GM19463 (cell line): ENCODE measurements at regions not wholly inside any gene's neighbourhood (a gene's known extent, or its start where the extent isn't known, plus 50 kb on each side); places are given as distances from the start of the nearest gene placed in this dataset.
"Not testable (repeated sequence)": the region's sequence is repeated elsewhere in the genome, so short reads cannot be mapped to it uniquely, and the experiment has no call there.

Experiments
- ATAC-seq: cut with Tn5 transposase; IDR thresholded peaks from one replicate; pipeline ENCODE4 v1.9.1; 2021; ENCODE audit warnings: mild to moderate bottlenecking, moderate library complexity; ENCODE audit not compliant: unreplicated experiment

DNA sequence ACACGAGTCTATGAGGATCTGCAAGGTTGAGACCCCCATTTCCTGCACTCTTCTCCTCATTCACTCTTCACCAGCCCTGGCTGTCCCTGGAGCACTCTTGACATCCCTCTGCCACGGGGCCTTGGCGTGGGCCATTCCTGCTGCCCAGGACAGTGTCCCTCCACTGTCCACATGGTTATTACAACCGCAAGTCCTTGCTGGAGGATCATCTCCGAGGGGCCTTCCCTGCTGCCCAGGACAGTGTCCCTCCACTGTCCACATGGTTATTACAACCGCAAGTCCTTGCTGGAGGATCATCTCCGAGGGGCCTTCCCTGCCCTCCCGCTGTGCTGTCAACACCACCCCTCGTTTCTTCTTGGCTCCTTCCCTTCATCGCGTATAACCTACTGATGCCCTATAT is 850.7 kb downstream of the TBC1D22A start:
- not testable (repeated sequence) for ATAC-seq

DNA sequence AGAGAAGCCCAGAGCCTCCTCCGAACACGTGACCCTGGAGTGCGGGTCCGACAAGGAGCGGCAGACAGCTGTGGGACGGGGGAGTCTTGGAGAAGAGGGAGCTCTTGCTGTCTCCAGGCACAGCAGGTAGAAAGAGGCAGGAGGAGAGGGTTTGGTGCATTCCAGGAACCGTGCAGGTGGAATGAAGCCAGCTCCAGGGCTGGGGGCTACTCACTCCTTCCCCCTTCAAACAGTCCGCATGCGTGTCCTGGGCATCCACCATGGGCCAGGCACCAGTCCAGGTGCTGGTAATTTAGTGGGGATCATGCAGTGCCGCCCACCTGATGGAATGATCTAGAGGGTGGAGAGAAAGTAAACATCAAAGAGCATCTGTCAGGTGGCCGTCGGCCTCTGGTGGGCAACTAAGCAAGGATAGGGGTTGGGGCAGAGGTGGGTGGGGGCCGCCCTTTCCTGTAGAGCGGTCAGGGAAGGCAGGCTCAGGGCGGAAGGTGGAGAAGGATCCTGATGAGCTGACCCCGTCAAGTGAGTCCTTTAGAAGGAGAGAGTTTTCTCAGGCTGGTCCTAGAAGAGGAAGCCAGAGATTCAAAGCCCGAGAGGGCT is 850.0 kb downstream of the TBC1D22A start:
- no peak for ATAC-seq

DNA sequence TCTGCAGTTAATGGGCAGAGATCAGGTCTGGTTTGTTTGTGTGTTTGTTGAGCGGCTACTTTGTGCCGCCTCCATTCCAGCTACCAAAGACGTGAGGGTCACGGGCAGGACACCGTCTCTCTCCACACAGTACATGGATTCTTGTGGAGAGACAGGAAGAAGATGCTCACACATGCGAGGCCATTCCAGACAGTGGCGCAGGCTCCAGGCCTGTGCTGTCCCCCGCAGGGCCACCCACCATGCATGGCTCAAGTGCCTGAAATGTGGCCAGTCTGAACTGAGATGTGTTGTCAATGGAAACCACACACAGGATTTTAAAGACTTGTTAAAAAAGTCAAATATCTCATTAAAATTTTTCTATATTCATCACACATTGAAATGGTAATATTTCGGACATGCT is 848.3 kb downstream of the TBC1D22A start:
- no peak for ATAC-seq

DNA sequence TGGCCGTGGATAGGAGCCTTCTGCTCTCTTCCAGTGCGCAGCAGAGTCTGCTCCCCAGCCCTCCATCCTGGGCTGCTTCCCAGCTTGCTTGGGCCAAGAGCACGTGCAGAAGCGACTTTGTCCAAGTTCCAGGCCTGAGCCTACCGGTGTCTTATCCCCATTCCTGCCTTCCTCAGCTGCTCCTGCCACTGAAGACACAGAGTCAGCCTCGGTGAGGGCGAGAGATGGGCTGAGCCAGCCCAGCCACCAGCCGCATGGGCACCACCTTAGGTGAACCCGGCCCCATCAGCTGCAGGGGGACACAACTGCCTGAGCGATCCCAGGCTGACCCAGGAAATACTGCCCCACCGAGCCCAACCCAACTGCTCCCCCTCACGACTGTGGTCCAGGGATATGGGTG is 847.8 kb downstream of the TBC1D22A start:
- no peak for ATAC-seq

DNA sequence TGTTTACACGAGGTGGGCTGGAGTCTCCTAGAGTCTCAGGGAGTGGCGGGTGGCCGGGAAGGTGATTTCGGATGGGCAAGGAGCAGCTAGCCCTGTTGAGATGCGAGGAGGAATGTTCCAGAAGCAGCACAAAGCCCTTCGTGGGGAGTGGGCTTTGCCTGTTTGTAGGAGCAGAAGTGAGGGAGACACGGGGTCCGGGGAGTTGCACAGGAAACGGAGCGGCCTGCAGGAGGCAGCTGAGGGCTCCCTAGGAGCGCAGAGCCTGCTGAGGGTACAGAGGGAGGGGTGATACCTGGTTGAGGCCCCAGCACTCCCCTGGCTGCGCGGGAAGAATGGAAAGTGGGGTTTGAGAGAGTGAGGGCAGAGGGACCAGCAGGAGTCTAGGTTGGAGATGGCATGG is 847.2 kb downstream of the TBC1D22A start:
- no peak for ATAC-seq

DNA sequence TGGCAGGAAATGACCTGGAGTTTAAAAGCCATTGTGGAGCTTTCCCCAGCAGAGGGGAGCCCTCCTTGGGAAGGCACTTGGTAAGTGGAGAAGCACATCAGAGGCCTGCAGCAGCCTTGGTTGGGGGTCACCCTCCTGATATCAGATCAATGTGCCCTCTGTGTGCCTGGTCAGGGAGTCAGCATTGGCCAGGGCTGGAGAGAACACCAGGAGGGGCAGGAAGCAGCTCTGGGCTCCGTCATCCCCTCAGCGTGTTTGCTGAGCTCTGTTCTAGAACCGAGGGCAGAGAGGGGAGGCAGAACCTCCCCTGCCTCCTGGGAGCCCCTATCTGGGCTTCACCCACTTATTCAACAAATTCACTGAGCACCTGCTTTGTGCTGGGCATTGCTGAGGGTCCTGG is 846.0 kb downstream of the TBC1D22A start:
- ATAC-seq: no peak

DNA sequence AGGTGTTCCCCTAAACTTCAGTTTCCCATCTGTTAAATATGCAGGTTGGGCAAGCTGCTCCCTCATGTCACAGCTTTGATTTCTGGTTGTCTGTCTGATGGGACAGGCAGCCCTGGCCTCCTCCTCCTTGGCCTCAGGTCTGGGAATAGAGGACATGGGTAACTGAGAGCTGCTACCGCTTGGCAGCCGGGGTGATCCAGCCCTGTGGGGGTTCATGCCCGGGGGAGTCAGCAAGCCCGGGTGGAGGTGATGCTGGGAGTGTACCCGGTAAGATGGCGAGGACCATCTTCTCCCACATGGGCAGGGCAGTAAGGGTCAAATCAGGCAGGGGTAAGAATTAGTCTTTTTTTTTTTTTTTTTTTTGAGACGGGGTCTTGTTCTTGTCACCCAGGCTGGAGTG is 845.0 kb downstream of the TBC1D22A start:
- ATAC-seq: no peak

DNA sequence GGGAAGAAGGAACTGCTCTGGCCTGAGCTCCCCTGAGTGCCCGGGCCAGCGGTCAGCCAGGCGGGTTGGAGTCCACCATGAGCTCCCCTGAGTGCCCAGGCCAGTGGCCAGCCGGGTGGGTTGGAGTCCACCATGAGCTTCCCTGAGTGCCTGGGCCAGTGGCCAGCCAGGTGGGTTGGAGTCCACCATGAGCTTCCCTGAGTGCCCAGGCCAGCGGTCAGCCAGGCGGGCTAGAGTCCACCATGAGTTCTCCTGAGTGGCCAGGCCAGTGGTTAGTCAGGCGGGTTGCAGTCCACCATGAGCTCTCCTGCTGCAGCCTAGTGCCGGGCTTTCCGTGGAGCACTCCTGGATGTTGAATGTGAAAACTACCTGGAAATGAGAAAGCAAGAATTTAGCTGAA is 844.0 kb downstream of the TBC1D22A start:
- no peak for ATAC-seq

DNA sequence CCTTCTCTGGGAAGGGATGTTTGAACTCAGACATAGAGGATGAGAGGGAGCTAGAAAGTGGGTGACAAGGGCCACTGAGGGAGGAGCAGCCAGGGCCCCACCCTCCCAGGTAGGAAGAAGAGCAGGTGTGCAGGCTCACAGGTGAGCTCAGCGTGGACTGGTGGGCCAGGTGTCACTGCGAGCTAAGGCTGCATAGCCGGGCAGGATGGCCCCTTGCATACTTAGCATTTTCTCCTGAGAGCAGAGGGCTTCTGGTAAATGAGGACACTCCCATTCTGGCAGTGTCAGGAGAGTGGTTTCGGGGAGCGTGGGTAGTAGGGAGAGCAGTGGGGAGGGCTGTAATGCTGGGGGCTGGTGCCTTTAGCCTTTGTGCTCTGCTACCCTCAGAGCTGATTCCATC is 843.4 kb downstream of the TBC1D22A start:
- ATAC-seq: no peak

DNA sequence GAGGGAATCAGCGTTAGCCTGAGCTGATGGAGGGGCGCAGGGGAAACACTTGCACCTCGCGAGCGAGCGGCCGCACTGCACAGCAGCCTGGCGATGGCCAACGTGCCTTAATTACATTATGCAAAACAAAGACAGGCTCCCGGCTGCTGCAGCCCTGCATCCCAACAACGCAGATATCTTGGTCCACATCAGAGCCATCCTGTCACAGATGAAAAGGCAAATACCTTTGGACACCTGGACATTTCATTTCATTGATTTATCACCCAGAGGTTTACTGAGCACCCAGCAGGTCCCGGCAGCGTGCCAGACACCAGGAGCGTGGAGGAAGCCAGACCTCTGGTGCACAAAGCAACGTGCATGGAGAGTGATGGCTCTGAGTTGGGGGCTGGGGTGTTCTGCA is 843.0 kb downstream of the TBC1D22A start:
- no peak for ATAC-seq

DNA sequence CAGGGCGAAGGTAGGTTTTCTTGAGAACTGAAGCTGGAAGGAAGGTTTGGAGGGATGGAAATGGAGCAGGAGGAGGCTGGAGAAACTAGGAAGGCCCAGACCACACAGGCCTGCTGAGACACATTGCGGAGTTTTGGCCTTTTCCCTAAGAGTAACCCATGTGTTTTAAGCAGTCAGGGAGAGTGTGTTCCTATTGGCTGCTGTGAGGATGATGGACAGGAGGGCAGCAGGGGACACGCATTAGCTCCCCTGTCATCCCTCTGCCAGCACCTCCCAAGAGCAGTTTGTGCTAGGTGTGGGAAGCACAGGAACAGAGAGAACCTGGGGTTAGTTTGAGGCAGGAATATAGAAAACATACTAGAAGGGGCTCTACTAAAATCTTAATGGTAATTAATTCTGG is 842.1 kb downstream of the TBC1D22A start:
- no peak for ATAC-seq

DNA sequence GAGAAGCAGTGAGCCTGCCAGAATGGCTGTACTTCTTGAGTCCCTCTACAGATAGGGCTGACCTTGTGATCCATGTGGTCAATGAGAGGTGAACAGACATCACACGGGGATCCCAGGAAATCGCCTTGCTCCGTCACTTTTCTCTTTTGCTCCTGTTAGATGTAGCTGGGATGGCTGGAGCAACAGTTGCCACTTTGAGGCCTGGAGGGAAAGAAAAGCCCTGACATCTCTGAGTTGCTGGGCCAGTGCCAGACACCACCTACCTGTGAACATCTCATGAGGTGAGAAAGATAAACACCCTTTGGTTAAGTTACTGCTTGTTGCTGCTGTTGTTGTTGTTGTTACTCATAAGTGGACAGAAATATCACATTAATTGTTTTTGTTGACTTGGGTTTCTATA is 840.3 kb downstream of the TBC1D22A start:
- no peak for ATAC-seq

DNA sequence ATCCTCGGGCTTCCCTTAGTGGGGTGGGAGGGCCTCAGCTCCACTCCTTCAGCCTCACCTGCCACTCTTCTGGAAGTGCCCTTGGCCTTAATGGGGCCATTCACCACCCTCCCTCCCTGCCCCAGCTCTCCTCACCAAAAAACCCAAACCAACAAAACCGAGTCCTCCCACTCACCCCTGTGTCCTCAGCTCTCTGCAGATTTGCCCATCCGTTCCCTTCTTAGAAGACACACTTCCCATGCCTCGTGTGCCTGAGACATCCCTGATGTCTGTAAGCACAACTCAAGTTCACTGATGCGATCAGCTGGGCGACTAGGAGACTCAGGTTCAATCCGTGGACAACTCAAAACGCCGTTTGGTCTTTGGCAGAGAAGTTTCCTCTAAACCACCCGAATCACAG is 839.2 kb downstream of the TBC1D22A start:
- ATAC-seq: no peak

DNA sequence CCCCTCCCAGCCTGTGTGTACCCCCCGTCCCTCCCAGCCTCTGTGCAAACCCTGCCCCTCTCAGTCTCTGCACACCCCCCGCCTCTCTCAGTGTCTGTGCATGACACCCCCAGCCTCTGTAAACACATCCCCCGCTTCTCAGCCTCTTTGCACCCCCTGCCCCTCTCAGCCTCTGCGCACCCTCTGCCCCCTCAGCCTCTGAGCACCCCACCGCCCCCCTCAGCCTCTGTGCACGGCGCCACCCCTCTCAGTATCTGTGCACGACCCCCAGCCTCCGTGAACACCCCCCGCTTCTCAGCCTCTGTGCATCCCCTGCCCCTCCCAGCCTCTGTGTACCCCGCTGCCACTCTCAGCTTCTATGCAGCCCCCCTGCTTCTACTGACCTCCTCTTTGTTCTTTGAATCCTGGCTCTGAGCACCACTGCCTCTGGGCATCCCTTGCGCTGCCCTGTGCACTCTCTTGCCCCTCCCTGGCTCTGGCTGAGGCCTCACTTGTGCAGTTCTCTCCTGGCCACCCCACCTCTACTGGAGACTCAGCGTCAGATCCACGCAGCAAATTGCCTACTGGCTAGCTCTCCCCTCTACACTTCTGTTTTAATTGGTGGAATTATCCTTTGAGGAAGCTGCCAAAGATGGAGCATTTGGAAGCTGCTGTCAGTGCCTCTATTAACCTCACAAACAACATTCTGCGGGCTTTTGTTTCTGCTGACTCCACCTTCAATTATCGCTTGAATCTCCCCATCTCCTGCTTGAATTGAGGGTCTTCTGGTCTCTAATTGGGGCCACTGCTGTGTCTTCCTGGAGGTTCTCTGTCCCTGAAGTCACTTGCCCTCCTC is 838.6 kb downstream of the TBC1D22A start:
- no peak for ATAC-seq

DNA sequence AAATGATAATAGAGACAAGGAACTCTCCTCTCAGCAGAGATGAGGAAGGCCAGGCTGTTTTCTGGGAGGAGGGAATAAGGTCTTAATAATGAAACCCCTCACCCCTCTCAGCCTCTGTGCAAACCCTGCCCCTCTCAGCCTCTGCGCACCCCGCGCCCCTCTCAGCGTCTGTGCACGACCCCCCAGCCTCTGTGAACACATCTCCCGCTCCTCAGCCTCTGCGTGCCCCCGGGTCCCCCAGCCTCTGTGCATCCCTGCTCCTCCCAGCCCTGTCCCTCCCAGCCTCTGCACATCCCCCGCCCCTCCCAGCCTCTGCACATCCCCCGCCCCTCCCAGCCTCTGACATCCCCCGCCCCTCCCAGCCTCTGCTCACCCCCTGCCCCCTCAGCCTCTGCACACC is 837.8 kb downstream of the TBC1D22A start:
- ATAC-seq: no peak

DNA sequence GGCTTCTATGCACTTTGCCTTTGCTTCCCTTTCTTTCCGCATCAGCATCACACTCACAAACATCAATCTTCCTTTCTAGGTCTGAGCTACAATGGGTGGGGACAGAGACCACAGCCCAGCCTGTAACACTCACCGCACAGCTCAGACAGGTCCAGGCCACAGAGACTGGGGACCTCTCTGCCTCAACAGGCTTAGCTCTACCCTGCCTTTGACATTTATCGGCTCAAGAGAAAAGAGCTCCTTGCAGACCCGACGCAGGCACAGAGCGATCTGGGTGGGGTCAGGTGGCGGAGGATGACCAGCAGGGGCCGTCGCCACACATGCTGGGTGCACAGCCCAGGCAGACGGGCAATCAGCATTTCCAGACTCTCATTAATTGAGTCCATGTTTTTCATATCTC is 837.3 kb downstream of the TBC1D22A start:
- ATAC-seq: no peak

DNA sequence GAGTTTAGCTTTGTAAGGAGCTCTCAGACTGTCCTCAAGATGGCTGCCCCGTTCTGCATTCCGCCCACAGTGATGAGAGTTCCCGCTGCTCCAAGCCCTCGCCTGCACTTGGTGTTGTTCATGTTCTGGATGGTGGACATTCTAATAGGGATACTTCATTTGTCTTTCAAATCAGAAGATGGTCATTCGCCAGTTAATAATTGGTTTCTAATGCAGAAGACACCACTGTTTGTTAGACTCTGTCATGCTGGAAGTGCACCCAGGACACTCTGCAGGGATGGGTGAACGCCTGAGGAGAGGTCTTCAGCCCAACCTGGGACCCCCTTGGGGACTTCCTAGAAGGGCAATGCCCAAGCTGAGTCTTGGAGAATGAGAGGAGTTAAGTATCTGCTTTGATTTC is 836.4 kb downstream of the TBC1D22A start:
- no peak for ATAC-seq

DNA sequence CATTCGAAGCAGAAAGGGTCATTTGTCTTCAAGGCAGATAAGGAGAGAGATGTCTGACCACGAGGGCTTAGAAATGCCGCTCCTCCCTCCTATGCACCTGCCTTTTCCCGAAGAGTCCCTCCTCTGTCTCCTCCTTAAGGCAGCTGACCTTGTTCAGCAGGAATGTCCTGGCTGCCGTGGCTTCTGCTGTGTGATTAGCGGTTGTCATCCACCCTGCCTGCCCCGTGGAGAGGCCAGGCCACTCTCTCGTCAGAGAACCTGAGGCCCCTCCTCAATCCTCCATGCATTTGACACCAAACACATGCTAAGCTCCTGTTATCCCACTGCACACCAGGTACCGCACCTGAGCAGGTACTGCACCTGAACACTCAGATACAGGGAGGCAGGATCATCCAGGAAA is 834.6 kb downstream of the TBC1D22A start:
- no peak for ATAC-seq

DNA sequence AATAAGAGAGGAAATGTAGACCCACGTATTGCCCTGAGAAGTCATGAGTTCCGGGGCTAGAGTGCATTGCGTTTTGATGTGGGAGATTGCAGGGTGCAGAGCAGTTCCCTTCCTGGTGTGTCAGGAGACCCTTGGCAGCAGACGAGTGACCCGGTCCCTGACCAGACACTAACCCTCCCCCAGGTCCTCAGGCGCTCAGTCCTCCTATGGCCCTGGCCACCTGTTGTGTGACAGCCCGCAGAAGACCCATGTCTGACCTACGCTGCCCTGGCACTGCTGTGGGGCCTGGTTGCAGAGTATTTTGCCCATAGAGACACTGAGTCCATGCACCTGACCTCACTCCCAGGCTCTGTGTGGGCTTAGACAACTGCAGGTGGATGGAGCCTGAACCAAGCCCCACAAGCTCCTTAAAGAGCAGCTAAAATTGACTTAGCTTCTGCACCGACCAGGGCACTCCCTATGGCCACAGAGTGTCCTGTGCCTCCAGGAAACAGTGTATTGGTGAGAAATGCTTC is 833.8 kb downstream of the TBC1D22A start:
- ATAC-seq: no peak

DNA sequence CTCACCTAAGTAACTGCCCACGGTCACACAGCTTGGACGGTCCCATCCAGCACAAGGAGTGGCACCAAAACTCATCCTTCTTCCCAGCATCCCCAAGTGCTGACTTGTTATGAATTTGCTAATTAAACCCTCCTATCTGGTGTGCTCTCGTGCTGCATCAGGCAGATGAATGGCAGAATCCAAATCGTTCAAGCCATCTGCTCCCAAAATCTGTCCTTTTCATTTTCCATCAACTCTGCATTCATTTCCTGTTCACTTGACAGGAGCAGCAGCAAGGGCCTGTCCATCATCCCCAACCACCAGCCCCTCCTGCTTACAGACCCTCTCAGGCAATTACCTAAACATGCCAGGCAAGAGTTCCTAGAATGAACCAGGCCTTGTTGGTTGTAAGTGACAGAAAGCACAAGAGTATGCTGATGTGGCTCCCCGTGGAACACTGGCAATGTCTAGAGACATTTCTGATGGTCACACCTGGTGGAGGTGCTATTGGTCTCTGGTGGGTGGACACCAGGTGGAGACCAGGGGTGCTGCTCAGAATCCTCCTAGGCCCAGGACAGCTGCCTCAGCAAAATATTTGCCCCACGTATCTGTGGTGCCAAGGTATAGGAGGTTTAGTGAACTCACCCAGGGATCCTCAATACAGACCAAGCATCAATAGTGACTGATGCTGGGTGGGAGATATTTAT is 832.5 kb downstream of the TBC1D22A start:
- ATAC-seq: no peak

DNA sequence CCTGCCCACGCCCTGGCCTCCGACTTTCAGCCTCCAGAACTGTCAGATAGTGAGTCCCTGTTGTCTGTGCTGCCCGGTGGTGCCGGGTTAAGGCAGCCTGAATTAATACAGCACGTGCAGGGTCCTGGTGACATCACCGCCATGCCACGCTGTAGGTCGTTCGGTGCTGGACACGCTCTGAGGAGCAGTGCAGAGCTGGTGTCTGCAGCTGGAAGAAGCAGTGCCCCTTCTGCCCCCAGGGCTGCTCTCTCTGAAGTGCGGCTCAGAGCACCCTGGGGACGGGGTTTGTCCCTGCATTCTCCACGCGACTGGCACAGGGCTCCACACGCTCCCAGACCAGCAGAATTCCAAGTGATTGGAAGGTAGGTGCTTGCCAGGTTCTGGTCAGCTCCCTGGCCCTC is 831.5 kb downstream of the TBC1D22A start:
- no peak for ATAC-seq

DNA sequence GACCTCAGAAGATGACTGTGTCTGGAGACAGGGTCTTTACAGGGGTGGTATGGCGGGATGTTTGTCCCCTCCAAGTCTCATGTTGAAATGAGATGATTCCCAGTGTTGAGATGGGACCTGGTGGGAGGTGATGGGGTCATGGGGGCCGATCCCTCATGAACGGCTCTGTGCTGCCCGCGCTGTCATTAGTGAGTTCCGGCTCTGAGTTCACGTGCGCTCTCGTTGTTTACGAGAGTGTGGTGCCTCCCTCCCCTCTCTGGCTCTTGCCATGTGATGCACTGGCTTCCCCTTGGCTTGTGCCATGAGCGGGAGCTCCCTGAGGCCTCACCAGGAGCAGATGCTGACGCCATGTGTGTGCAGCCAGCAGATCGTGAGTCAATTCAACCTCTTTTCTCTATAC is 830.8 kb downstream of the TBC1D22A start:
- ATAC-seq: no peak
